ENCODE measurements at regions not wholly inside any gene's neighbourhood (a gene's known extent, or its start where the extent isn't known, plus 50 kb on each side); places are given as distances from the start of the nearest gene placed in this dataset.
"Not testable (repeated sequence)": the region's sequence is repeated elsewhere in the genome, so short reads cannot be mapped to it uniquely, and the experiment has no call there.

DNA sequence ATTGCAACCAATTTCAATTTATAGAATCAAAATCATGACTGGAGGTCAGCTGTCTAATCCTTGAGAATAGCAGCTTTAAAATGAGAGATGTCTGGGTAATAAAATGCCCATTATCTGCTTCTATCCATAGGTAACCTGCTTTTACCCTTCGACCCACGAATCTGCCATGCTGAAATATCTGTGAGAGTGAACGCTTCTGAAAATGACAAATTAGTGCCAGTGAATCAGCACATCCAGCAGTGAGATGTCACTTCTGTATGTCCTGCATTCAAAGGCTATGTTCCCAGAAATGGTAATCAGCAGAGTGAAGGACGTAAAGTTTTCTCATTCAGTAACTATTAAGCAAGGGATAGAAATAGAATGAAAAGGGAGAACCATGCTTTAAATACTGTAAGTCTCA lies 532.4 kb upstream of the ITGA1 start:
- no peak overlapping the region for H3K27ac Mint-ChIP-seq
- POLR2A ChIA-PET = no interaction called here
- H3K4me3 Mint-ChIP-seq = no peak overlapping the region
- no peaks in the 10 kb centered on the region for H3K27me3 Mint-ChIP-seq
- H3K4me1 Mint-ChIP-seq = no peaks in the 10 kb centered on the region
- H3K36me3 Mint-ChIP-seq = no peaks in the 10 kb centered on the region
- DNase-seq (no peak), ATAC-seq (ENCODE audit: low read depth) (no peak)
- peaks cover 1% of the 10 kb centered on the region for H3K9me3 Mint-ChIP-seq

- DNase-seq (no peak), ATAC-seq (ENCODE audit: low read depth) (no peak)
- Mint-ChIP-seq H3K27ac (no peak overlapping the region), H3K36me3 (no peaks in the 10 kb centered on the region), H3K4me3 (no peak overlapping the region), H3K4me1 (no peaks in the 10 kb centered on the region), H3K27me3 (no peaks in the 10 kb centered on the region), H3K9me3 (no peaks in the 10 kb centered on the region)
- POLR2A ChIA-PET = no interaction called here
Measured at GRCh38 chr5:52262844-52263243, 524.9 kb upstream of the ITGA1 start.

DNA sequence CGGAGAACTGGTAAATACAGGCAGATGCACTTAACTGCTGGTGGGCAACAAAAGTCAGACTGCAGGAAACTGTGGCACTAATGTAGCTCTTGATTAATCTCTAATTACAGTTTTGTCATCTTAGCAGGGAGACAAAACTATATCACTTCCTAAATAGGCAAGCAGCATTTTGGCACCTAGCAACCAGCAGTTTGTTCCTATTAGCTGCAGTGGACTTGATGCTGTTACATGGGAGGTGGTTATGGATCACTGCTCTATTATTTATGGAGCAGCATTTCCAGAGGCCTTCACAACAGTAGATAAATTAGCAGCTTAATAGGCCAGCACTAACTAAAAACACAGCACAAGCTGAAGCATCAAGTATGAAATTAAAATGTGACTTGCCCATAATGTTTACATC lies 518.3 kb upstream of the ITGA1 start:
- POLR2A ChIA-PET = no interaction called here
- DNase-seq = no peak
- Mint-ChIP-seq H3K4me1 (no peaks in the 10 kb centered on the region), H3K27me3 (no peaks in the 10 kb centered on the region), H3K4me3 (no peak overlapping the region), H3K27ac (no peak overlapping the region), H3K36me3 (no peaks in the 10 kb centered on the region), H3K9me3 (peaks cover 1% of the 10 kb centered on the region)
- ATAC-seq (ENCODE audit: low read depth) = no peak

DNA sequence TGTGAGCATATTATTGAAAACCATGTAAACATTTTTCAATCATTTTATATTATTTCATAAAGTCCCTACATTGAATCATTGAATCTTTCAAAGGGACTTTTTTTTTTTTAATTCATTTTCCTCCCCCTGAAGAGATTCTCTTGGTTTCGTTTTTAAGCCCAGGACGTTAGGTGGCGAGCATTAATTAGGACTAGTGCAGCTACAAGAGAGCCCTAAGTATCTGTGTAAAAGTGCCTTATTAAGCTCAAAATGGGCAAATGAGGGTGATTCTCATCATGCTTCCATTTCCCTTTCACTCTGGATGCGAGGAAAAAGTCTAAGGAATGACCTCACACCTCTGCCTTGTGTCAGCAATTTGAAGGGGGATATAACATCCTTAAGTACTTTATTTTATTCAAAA lies 517.9 kb upstream of the ITGA1 start:
- DNase-seq = no peak
- no peaks in the 10 kb centered on the region for H3K36me3 Mint-ChIP-seq
- no peaks in the 10 kb centered on the region for H3K27me3 Mint-ChIP-seq
- no peaks in the 10 kb centered on the region for H3K4me1 Mint-ChIP-seq
- POLR2A ChIA-PET = no interaction called here
- peaks cover 1% of the 10 kb centered on the region for H3K9me3 Mint-ChIP-seq
- H3K4me3 Mint-ChIP-seq = no peak overlapping the region
- no peak for ATAC-seq (ENCODE audit: low read depth)
- H3K27ac Mint-ChIP-seq = no peak overlapping the region

- Mint-ChIP-seq H3K4me1 (no peaks in the 10 kb centered on the region), H3K36me3 (no peaks in the 10 kb centered on the region), H3K4me3 (no peak overlapping the region), H3K27me3 (no peaks in the 10 kb centered on the region), H3K9me3 (peaks cover 1% of the 10 kb centered on the region), H3K27ac (no peak overlapping the region)
- POLR2A ChIA-PET = no interaction called here
- DNase-seq = no peak
- no peak for ATAC-seq (ENCODE audit: low read depth)
Measured at GRCh38 chr5:52275639-52276038, 512.1 kb upstream of the ITGA1 start.

DNA sequence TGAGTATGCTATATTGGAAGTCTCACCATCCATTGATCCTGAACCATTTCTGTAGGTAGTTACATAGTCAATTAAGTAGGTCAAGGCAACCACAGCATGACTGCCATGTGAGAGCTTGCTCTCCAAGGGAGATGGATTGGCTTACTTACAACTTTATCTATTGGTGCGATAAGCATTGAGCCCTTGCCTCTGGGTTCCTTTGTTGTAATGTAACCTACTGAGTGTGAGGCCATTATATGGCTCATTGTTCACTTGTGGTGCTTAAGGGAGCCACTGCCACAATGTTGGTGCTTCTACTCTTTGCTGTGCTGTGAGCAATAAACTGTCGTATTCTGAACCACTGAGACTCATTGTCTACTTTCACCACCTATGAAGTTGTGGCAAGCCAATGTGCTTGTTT lies 510.6 kb upstream of the ITGA1 start:
- no peaks in the 10 kb centered on the region for H3K27me3 Mint-ChIP-seq
- H3K4me3 Mint-ChIP-seq = no peak overlapping the region
- POLR2A ChIA-PET = no interaction called here
- DNase-seq = no peak
- peaks cover 2% of the 10 kb centered on the region for H3K9me3 Mint-ChIP-seq
- no peak for ATAC-seq (ENCODE audit: low read depth)
- H3K4me1 Mint-ChIP-seq = no peaks in the 10 kb centered on the region
- H3K27ac Mint-ChIP-seq = no peak overlapping the region
- H3K36me3 Mint-ChIP-seq = no peaks in the 10 kb centered on the region

- Mint-ChIP-seq H3K4me3 (no peak overlapping the region), H3K36me3 (no peaks in the 10 kb centered on the region), H3K4me1 (no peaks in the 10 kb centered on the region), H3K27ac (no peak overlapping the region), H3K27me3 (no peaks in the 10 kb centered on the region), H3K9me3 (peaks cover 1% of the 10 kb centered on the region)
- POLR2A ChIA-PET = no interaction called here
- ATAC-seq (ENCODE audit: low read depth) (no peak), DNase-seq (no peak)
Measured at GRCh38 chr5:52282647-52283046, 505.1 kb upstream of the ITGA1 start.

DNA sequence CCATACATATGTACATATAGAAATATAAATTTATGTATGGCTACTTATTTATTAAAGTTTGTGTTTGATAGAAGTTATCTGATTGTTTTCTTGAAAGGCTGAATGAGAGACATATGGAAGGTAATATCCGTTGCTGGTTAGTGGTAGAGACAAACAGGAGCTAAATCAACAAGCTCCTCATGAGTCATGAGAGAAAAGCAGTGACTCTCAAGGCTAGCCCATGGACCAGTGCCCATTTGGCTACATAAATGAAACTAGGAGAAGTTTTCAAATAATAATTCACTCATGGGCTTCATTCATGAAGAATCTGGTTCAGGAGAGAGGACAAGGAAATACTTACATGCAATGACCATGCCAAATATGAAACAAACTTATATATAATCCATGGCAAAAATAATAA lies 504.5 kb upstream of the ITGA1 start:
- H3K4me1 Mint-ChIP-seq = no peaks in the 10 kb centered on the region
- H3K27me3 Mint-ChIP-seq = no peaks in the 10 kb centered on the region
- H3K36me3 Mint-ChIP-seq = no peaks in the 10 kb centered on the region
- DNase-seq = no peak
- POLR2A ChIA-PET = no interaction called here
- ATAC-seq (ENCODE audit: low read depth) = no peak
- no peak overlapping the region for H3K4me3 Mint-ChIP-seq
- H3K27ac Mint-ChIP-seq = no peak overlapping the region
- H3K9me3 Mint-ChIP-seq = peaks cover 1% of the 10 kb centered on the region

DNA sequence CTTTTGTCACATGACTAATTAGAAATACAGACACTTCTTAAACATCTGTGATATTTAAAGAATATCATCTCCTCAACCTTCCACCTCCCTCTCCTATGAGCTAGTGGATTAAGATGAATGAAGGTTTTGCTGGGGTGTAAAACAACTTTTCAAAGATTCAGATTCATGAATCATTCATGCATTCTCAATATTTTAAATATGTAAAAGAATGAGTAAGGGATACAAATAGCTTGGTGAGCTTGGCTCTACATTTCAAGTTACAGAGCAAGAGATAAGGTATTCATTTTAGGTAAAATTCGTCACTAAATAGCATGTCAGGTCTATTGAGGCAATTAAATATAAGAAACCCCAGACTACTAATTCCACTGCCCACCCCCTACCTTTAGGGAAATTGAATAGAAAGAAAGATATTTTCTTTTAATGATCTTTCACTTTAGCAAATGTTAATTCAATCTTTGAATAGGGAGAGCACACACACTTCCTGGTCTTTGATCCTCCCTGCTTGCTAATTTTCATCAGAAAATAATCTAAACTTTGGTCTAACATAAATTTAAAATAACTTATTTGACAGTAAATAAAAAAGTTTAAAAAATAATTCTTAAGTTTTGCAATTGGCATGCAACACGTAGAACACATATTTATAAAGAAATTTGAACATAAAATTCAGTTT lies 486.9 kb upstream of the ITGA1 start:
- Mint-ChIP-seq H3K36me3 (no peaks in the 10 kb centered on the region), H3K27ac (no peak overlapping the region), H3K27me3 (no peaks in the 10 kb centered on the region), H3K4me1 (no peaks in the 10 kb centered on the region), H3K4me3 (no peak overlapping the region), H3K9me3 (peaks cover 7% of the 10 kb centered on the region)
- POLR2A ChIA-PET = no interaction called here
- DNase-seq (no peak), ATAC-seq (ENCODE audit: low read depth) (no peak)

DNA sequence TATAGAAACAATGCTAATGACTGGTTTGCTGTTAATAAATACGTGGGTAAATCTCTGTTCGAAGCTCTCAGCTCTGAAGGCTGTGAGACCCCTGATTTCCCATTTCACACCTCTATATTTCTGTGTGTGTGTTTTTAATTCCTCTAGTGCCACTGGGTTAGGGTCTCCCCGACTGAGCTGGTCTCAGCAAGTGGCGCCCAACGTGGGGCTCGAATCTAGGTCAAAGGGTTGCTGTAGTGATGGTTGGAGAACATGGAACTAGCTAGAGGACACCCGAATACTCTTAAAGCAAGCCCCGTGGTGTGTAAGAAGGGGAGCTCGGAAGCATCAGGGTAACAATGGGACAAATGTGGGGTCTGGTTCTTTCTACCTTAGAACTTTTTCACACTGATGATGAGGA lies 482.9 kb upstream of the ITGA1 start:
- ATAC-seq (ENCODE audit: low read depth); H3K4me1 Mint-ChIP-seq; H3K27ac Mint-ChIP-seq; H3K36me3 Mint-ChIP-seq; DNase-seq; H3K27me3 Mint-ChIP-seq; H3K4me3 Mint-ChIP-seq; POLR2A ChIA-PET: not testable (repeated sequence)
- H3K9me3 Mint-ChIP-seq = peaks cover 11% of the 10 kb centered on the region

DNA sequence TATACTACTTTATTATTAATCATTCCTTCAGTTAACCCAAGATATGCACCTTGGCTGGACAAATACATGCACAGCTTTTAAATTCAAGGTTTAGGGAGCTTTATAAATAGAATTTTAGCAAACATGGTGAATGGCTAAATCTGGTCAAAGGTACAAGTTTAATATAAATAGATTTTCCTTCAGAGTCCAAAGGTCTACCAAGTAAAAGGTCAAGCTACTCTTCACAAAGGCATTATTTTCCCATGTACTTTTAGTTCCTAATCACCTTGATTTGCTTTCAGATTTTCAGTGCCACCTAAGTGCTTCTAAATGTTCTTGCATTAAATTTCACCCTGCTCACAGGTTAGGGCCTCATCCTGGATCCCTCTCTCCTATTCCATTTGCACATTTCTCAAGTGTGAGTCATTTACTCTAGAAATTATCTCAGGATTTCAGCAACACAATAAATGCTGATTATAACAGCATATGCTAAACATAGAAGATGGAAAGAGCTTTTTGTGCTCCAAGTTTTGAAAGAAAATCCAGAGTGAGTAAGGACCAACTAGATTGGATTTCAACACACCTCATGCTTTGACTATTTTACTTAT lies 459.4 kb upstream of the ITGA1 start:
- Mint-ChIP-seq H3K4me1 (no peaks in the 10 kb centered on the region), H3K4me3 (no peak overlapping the region), H3K27ac (no peak overlapping the region), H3K27me3 (no peaks in the 10 kb centered on the region), H3K9me3 (no peaks in the 10 kb centered on the region), H3K36me3 (no peaks in the 10 kb centered on the region)
- POLR2A ChIA-PET = no interaction called here
- DNase-seq (no peak), ATAC-seq (ENCODE audit: low read depth) (no peak)

DNA sequence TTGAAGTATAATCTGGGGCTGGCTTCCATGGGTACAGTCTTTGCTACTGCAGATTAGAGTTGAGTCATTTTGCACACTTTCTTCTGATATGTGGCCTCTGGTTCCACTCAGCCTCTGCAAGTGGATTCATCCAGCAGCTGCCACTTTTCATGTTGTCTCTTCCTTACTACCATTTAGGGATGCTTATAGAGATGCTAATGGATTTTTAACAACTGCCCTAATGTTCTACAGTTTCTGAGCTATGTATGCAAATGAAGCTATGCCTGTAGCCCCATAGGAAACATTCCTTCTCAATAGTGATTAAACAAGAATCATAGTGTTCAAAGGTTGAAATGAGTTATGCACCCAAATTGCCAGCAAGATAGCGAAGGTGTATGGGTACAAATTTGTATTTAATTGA lies 456.0 kb upstream of the ITGA1 start:
- DNase-seq (no peak), ATAC-seq (ENCODE audit: low read depth) (no peak)
- Mint-ChIP-seq H3K27me3 (no peaks in the 10 kb centered on the region), H3K4me1 (no peaks in the 10 kb centered on the region), H3K36me3 (no peaks in the 10 kb centered on the region), H3K9me3 (no peaks in the 10 kb centered on the region), H3K4me3 (no peak overlapping the region), H3K27ac (no peak overlapping the region)
- POLR2A ChIA-PET = no interaction called here

DNA sequence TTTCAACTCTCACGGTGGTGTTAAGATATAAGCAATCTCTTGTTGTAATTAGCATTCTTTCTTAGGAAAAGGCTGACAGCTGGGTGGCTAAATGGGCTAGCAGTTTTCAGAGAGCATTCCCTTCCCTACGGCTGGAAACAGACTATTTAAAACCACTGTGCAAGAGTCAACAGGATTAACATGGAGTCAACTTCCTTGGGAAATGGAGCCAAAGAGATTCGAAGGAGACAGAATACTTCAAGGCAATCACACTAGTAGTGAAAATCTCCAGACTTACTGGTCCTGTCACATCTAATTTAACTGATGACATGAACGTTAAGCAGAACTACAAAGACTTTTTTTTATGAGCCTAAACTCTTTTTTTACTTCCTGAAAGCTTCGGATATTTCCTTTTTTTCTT lies 453.3 kb upstream of the ITGA1 start:
- Mint-ChIP-seq H3K27ac (no peak overlapping the region), H3K9me3 (no peaks in the 10 kb centered on the region), H3K4me3 (no peak overlapping the region), H3K27me3 (no peaks in the 10 kb centered on the region), H3K36me3 (no peaks in the 10 kb centered on the region), H3K4me1 (no peaks in the 10 kb centered on the region)
- DNase-seq = no peak
- POLR2A ChIA-PET = no interaction called here
- no peak for ATAC-seq (ENCODE audit: low read depth)

- H3K9me3 Mint-ChIP-seq = no peaks in the 10 kb centered on the region
- no peak for DNase-seq
- ATAC-seq (ENCODE audit: low read depth) = no peak
- POLR2A ChIA-PET = no interaction called here
- H3K27ac Mint-ChIP-seq = no peak overlapping the region
- no peaks in the 10 kb centered on the region for H3K36me3 Mint-ChIP-seq
- no peaks in the 10 kb centered on the region for H3K27me3 Mint-ChIP-seq
- no peaks in the 10 kb centered on the region for H3K4me1 Mint-ChIP-seq
- no peak overlapping the region for H3K4me3 Mint-ChIP-seq
Measured at GRCh38 chr5:52339285-52339684, 448.4 kb upstream of the ITGA1 start.

DNA sequence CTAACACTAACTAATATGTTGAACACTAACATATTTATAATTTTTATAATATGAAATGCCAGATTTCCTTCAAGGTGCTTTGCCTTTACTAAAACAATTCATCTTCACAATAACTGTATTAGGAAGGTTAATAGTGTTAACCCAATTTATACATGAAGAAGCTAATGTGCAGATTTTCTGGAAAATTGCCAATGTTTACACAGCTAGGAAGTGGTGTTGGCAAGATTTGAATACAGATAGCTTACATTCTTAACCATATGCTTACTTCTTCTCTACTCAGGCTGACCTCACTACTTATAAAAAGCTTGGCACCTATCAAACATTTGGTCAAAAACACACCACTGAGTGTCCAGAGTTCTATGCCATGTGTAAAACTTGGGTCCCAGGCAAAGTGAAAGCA lies 445.4 kb upstream of the ITGA1 start:
- POLR2A ChIA-PET = no interaction called here
- Mint-ChIP-seq H3K27ac (no peak overlapping the region), H3K27me3 (no peaks in the 10 kb centered on the region), H3K36me3 (no peaks in the 10 kb centered on the region), H3K4me3 (no peak overlapping the region), H3K4me1 (no peaks in the 10 kb centered on the region), H3K9me3 (no peaks in the 10 kb centered on the region)
- ATAC-seq (ENCODE audit: low read depth) = no peak
- no peak for DNase-seq
